ENCODE measurements at regions not wholly inside any gene's neighbourhood (a gene's known extent, or its start where the extent isn't known, plus 50 kb on each side); places are given as distances from the start of the nearest gene placed in this dataset.

DNA sequence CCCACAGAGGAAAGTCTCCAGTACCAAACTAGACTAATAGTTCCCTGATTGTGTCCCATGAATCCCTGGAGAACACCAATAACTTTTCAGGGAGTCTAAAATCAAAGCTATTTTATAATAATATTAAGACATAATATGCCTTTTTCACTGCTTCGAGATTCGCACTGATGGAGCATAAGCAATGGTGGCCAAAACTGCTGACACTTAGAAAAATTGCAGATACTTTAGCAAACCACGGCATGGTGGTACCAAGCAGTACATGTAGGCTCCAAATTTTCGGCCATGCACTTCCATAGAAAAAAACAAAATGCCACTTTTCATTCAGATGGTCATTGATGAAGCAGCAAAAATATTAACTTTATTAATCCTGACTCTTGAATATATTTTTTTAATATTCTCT lies 100.3 kb upstream of the PCSK1 start:
- TF ChIP-seq ZNF302 (tag by site-specific recombination; IDR thresholded peaks at IDR 0.05; ENCODE audit: low read depth) (no peak), KLF16 (tag by site-specific recombination; IDR thresholded peaks at IDR 0.05) (no peak), ZNF555 (tag by site-specific recombination; conservative IDR thresholded peaks at IDR 0.05) (no peak), ZNF561 (tag by site-specific recombination; IDR thresholded peaks at IDR 0.05; ENCODE audit: borderline replicate concordance) (no peak), ZNF138 (tag by site-specific recombination; IDR thresholded peaks at IDR 0.05; ENCODE audit: borderline replicate concordance) (no peak), ZNF169 (tag by site-specific recombination; IDR thresholded peaks at IDR 0.05) (no peak), YY1 (tag by site-specific recombination; IDR thresholded peaks at IDR 0.05) (no peak)
- TF ChIP-seq, protein P1, sequence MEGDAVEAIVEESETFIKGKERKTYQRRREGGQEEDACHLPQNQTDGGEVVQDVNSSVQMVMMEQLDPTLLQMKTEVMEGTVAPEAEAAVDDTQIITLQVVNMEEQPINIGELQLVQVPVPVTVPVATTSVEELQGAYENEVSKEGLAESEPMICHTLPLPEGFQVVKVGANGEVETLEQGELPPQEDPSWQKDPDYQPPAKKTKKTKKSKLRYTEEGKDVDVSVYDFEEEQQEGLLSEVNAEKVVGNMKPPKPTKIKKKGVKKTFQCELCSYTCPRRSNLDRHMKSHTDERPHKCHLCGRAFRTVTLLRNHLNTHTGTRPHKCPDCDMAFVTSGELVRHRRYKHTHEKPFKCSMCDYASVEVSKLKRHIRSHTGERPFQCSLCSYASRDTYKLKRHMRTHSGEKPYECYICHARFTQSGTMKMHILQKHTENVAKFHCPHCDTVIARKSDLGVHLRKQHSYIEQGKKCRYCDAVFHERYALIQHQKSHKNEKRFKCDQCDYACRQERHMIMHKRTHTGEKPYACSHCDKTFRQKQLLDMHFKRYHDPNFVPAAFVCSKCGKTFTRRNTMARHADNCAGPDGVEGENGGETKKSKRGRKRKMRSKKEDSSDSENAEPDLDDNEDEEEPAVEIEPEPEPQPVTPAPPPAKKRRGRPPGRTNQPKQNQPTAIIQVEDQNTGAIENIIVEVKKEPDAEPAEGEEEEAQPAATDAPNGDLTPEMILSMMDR (tag by site-specific recombination; IDR thresholded peaks at IDR 0.05) = no peak
- TF ChIP-seq, protein P2, sequence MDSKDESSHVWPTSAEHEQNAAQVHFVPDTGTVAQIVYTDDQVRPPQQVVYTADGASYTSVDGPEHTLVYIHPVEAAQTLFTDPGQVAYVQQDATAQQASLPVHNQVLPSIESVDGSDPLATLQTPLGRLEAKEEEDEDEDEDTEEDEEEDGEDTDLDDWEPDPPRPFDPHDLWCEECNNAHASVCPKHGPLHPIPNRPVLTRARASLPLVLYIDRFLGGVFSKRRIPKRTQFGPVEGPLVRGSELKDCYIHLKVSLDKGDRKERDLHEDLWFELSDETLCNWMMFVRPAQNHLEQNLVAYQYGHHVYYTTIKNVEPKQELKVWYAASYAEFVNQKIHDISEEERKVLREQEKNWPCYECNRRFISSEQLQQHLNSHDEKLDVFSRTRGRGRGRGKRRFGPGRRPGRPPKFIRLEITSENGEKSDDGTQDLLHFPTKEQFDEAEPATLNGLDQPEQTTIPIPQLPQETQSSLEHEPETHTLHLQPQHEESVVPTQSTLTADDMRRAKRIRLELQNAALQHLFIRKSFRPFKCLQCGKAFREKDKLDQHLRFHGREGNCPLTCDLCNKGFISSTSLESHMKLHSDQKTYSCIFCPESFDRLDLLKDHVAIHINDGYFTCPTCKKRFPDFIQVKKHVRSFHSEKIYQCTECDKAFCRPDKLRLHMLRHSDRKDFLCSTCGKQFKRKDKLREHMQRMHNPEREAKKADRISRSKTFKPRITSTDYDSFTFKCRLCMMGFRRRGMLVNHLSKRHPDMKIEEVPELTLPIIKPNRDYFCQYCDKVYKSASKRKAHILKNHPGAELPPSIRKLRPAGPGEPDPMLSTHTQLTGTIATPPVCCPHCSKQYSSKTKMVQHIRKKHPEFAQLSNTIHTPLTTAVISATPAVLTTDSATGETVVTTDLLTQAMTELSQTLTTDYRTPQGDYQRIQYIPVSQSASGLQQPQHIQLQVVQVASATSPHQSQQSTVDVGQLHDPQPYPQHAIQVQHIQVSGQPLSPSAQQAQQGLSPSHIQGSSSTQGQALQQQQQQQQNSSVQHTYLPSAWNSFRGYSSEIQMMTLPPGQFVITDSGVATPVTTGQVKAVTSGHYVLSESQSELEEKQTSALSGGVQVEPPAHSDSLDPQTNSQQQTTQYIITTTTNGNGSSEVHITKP (tag by site-specific recombination; IDR thresholded peaks at IDR 0.05) = no peak
- TF ChIP-seq, protein P3, sequence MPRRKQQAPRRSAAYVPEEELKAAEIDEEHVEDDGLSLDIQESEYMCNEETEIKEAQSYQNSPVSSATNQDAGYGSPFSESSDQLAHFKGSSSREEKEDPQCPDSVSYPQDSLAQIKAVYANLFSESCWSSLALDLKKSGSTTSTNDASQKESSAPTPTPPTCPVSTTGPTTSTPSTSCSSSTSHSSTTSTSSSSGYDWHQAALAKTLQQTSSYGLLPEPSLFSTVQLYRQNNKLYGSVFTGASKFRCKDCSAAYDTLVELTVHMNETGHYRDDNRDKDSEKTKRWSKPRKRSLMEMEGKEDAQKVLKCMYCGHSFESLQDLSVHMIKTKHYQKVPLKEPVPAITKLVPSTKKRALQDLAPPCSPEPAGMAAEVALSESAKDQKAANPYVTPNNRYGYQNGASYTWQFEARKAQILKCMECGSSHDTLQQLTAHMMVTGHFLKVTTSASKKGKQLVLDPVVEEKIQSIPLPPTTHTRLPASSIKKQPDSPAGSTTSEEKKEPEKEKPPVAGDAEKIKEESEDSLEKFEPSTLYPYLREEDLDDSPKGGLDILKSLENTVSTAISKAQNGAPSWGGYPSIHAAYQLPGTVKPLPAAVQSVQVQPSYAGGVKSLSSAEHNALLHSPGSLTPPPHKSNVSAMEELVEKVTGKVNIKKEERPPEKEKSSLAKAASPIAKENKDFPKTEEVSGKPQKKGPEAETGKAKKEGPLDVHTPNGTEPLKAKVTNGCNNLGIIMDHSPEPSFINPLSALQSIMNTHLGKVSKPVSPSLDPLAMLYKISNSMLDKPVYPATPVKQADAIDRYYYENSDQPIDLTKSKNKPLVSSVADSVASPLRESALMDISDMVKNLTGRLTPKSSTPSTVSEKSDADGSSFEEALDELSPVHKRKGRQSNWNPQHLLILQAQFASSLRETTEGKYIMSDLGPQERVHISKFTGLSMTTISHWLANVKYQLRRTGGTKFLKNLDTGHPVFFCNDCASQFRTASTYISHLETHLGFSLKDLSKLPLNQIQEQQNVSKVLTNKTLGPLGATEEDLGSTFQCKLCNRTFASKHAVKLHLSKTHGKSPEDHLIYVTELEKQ (tag by site-specific recombination; IDR thresholded peaks at IDR 0.05; ENCODE audit: borderline replicate concordance) = no peak
- TF ChIP-seq, protein P4, sequence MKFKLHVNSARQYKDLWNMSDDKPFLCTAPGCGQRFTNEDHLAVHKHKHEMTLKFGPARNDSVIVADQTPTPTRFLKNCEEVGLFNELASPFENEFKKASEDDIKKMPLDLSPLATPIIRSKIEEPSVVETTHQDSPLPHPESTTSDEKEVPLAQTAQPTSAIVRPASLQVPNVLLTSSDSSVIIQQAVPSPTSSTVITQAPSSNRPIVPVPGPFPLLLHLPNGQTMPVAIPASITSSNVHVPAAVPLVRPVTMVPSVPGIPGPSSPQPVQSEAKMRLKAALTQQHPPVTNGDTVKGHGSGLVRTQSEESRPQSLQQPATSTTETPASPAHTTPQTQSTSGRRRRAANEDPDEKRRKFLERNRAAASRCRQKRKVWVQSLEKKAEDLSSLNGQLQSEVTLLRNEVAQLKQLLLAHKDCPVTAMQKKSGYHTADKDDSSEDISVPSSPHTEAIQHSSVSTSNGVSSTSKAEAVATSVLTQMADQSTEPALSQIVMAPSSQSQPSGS (tag by site-specific recombination; IDR thresholded peaks at IDR 0.05; ENCODE audit: low read depth) = no peak
- TF ChIP-seq, protein P5, sequence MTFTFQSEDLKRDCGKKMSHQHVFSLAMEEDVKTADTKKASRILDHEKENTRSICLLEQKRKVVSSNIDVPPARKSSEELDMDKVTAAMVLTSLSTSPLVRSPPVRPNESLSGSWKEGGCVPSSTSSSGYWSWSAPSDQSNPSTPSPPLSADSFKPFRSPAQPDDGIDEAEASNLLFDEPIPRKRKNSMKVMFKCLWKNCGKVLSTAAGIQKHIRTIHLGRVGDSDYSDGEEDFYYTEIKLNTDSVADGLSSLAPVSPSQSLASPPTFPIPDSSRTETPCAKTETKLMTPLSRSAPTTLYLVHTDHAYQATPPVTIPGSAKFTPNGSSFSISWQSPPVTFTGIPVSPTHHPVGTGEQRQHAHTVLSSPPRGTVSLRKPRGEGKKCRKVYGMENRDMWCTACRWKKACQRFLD (tag by site-specific recombination; IDR thresholded peaks at IDR 0.05) = no peak
